ENCODE measurements at regions not wholly inside any gene's neighbourhood (a gene's known extent, or its start where the extent isn't known, plus 50 kb on each side); places are given as distances from the start of the nearest gene placed in this dataset.

GRCh38 chr5:18397891-18398290 lies 763.6 kb downstream of the TAF11L14 start (continued):
- TF ChIP-seq, protein P1, sequence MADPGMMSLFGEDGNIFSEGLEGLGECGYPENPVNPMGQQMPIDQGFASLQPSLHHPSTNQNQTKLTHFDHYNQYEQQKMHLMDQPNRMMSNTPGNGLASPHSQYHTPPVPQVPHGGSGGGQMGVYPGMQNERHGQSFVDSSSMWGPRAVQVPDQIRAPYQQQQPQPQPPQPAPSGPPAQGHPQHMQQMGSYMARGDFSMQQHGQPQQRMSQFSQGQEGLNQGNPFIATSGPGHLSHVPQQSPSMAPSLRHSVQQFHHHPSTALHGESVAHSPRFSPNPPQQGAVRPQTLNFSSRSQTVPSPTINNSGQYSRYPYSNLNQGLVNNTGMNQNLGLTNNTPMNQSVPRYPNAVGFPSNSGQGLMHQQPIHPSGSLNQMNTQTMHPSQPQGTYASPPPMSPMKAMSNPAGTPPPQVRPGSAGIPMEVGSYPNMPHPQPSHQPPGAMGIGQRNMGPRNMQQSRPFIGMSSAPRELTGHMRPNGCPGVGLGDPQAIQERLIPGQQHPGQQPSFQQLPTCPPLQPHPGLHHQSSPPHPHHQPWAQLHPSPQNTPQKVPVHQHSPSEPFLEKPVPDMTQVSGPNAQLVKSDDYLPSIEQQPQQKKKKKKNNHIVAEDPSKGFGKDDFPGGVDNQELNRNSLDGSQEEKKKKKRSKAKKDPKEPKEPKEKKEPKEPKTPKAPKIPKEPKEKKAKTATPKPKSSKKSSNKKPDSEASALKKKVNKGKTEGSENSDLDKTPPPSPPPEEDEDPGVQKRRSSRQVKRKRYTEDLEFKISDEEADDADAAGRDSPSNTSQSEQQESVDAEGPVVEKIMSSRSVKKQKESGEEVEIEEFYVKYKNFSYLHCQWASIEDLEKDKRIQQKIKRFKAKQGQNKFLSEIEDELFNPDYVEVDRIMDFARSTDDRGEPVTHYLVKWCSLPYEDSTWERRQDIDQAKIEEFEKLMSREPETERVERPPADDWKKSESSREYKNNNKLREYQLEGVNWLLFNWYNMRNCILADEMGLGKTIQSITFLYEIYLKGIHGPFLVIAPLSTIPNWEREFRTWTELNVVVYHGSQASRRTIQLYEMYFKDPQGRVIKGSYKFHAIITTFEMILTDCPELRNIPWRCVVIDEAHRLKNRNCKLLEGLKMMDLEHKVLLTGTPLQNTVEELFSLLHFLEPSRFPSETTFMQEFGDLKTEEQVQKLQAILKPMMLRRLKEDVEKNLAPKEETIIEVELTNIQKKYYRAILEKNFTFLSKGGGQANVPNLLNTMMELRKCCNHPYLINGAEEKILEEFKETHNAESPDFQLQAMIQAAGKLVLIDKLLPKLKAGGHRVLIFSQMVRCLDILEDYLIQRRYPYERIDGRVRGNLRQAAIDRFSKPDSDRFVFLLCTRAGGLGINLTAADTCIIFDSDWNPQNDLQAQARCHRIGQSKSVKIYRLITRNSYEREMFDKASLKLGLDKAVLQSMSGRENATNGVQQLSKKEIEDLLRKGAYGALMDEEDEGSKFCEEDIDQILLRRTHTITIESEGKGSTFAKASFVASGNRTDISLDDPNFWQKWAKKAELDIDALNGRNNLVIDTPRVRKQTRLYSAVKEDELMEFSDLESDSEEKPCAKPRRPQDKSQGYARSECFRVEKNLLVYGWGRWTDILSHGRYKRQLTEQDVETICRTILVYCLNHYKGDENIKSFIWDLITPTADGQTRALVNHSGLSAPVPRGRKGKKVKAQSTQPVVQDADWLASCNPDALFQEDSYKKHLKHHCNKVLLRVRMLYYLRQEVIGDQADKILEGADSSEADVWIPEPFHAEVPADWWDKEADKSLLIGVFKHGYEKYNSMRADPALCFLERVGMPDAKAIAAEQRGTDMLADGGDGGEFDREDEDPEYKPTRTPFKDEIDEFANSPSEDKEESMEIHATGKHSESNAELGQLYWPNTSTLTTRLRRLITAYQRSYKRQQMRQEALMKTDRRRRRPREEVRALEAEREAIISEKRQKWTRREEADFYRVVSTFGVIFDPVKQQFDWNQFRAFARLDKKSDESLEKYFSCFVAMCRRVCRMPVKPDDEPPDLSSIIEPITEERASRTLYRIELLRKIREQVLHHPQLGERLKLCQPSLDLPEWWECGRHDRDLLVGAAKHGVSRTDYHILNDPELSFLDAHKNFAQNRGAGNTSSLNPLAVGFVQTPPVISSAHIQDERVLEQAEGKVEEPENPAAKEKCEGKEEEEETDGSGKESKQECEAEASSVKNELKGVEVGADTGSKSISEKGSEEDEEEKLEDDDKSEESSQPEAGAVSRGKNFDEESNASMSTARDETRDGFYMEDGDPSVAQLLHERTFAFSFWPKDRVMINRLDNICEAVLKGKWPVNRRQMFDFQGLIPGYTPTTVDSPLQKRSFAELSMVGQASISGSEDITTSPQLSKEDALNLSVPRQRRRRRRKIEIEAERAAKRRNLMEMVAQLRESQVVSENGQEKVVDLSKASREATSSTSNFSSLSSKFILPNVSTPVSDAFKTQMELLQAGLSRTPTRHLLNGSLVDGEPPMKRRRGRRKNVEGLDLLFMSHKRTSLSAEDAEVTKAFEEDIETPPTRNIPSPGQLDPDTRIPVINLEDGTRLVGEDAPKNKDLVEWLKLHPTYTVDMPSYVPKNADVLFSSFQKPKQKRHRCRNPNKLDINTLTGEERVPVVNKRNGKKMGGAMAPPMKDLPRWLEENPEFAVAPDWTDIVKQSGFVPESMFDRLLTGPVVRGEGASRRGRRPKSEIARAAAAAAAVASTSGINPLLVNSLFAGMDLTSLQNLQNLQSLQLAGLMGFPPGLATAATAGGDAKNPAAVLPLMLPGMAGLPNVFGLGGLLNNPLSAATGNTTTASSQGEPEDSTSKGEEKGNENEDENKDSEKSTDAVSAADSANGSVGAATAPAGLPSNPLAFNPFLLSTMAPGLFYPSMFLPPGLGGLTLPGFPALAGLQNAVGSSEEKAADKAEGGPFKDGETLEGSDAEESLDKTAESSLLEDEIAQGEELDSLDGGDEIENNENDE (IDR thresholded peaks at IDR 0.05; ENCODE audit: insufficient replicate concordance, low read length) = no peak
- TF ChIP-seq BRCA1 (IDR thresholded peaks at IDR 0.05; ENCODE audit: low read depth, low read length) (no peak), TEAD4 (IDR thresholded peaks at IDR 0.05; ENCODE audit: low read depth, low read length) (no peak), POLR2AphosphoS5 (IDR thresholded peaks at IDR 0.05; ENCODE audit: low read depth, low read length) (no peak), SP1 (IDR thresholded peaks at IDR 0.05; ENCODE audit: low read depth, low read length) (no peak), RBBP5 (IDR thresholded peaks at IDR 0.05; ENCODE audit: borderline replicate concordance, low read depth, low read length) (no peak), MAFK (IDR thresholded peaks at IDR 0.05; ENCODE audit: low read depth, low read length) (no peak), ATF2 (IDR thresholded peaks at IDR 0.05; ENCODE audit: low read length) (no peak), SIX5 (IDR thresholded peaks at IDR 0.05; ENCODE audit: low read depth, low read length) (no peak), SIRT6 (IDR thresholded peaks at IDR 0.05; ENCODE audit: low read length) (no peak), BACH1 (IDR thresholded peaks at IDR 0.05; ENCODE audit: low read length) (no peak)

Measured in H1 (cell line).